CD4-positive, alpha-beta T cell treated with Interleukin-10 for 1 hour (primary cell): ENCODE measurements at regions not wholly inside any gene's neighbourhood (a gene's known extent, or its start where the extent isn't known, plus 50 kb on each side); places are given as distances from the start of the nearest gene placed in this dataset.
"Not testable (repeated sequence)": the region's sequence is repeated elsewhere in the genome, so short reads cannot be mapped to it uniquely, and the experiment has no call there.

Experiments
- DNase-seq: peaks from one replicate; pipeline ENCODE4 v3.0.0-alpha.2; 2020

- DNase-seq: no peak
These were observed 391.5 kb downstream of the CD83 start for GRCh38 chr6:14509120-14509519.

- DNase-seq: no peak
These were observed 392.5 kb downstream of the CD83 start for GRCh38 chr6:14510038-14510437.

- no peak for DNase-seq
These were observed 393.6 kb downstream of the CD83 start for GRCh38 chr6:14511061-14511586.

GRCh38 chr6:14512246-14512645 lies 394.7 kb downstream of the CD83 start:
- DNase-seq: no peak

- no peak for DNase-seq
These were observed 396.2 kb downstream of the CD83 start for GRCh38 chr6:14513496-14514393.

- no peak for DNase-seq
These were observed 399.4 kb downstream of the CD83 start for GRCh38 chr6:14516956-14517355.

GRCh38 chr6:14517516-14518105 lies 400.0 kb downstream of the CD83 start:
- DNase-seq: no peak

- no peak for DNase-seq
These were observed 401.1 kb downstream of the CD83 start for GRCh38 chr6:14518515-14519217.

GRCh38 chr6:14520029-14520428 lies 402.5 kb downstream of the CD83 start:
- DNase-seq: no peak

GRCh38 chr6:14520536-14520935 lies 403.0 kb downstream of the CD83 start:
- no peak for DNase-seq

GRCh38 chr6:14521141-14521540 lies 403.6 kb downstream of the CD83 start:
- DNase-seq: no peak

GRCh38 chr6:14521861-14522260 lies 404.3 kb downstream of the CD83 start:
- not testable (repeated sequence) for DNase-seq

- DNase-seq: no peak
These were observed 406.7 kb downstream of the CD83 start for GRCh38 chr6:14524319-14524718.

- no peak for DNase-seq
These were observed 412.8 kb downstream of the CD83 start for GRCh38 chr6:14530385-14530784.

- no peak for DNase-seq
These were observed 415.9 kb downstream of the CD83 start for GRCh38 chr6:14533446-14533845.

GRCh38 chr6:14537030-14537429 lies 419.5 kb downstream of the CD83 start:
- DNase-seq: no peak

GRCh38 chr6:14540276-14540675 lies 422.7 kb downstream of the CD83 start:
- DNase-seq: no peak

GRCh38 chr6:14540810-14541540 lies 423.4 kb downstream of the CD83 start:
- DNase-seq: no peak

GRCh38 chr6:14542670-14543366 lies 425.2 kb downstream of the CD83 start:
- no peak for DNase-seq

- DNase-seq: no peak
These were observed 426.5 kb downstream of the CD83 start for GRCh38 chr6:14543971-14544585.

GRCh38 chr6:14544666-14545065 lies 427.1 kb downstream of the CD83 start:
- DNase-seq: no peak

GRCh38 chr6:14545496-14545895 lies 427.9 kb downstream of the CD83 start:
- DNase-seq: no peak
